ENCODE measurements at regions not wholly inside any gene's neighbourhood (a gene's known extent, or its start where the extent isn't known, plus 50 kb on each side); places are given as distances from the start of the nearest gene placed in this dataset.

DNA sequence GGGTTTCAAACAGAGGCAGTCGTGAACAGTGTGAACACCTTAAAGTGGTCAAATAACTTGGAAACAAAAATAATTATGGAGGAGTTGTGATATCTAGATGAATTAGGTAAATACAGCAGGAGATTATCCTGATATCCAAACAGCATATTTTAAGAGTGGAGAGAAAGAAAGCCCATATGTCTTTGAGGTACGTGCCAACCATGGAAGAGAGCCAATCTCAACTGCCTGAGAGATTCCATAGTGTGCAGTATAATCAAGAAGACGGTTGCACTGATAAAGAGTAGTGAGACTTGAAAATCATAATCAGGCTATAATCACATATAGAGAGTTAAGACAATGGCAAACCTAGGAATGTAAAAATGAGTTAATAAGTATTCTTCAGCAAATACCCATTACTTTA is 472.8 kb upstream of the SLITRK5 start:
- no peak overlapping the region for H3K27ac ChIP-seq
- 27 to 68% methylated on average over 3 of the region's 3 CpGs for WGBS, 2 donors
- H3K9me3 ChIP-seq = no peaks in the 10 kb centered on the region
- H3K4me3 ChIP-seq = no peak overlapping the region
- DNase-seq = no peak
- no peaks in the 10 kb centered on the region for H3K36me3 ChIP-seq
- no peaks in the 10 kb centered on the region for H3K4me1 ChIP-seq
- TF ChIP-seq, protein P1, sequence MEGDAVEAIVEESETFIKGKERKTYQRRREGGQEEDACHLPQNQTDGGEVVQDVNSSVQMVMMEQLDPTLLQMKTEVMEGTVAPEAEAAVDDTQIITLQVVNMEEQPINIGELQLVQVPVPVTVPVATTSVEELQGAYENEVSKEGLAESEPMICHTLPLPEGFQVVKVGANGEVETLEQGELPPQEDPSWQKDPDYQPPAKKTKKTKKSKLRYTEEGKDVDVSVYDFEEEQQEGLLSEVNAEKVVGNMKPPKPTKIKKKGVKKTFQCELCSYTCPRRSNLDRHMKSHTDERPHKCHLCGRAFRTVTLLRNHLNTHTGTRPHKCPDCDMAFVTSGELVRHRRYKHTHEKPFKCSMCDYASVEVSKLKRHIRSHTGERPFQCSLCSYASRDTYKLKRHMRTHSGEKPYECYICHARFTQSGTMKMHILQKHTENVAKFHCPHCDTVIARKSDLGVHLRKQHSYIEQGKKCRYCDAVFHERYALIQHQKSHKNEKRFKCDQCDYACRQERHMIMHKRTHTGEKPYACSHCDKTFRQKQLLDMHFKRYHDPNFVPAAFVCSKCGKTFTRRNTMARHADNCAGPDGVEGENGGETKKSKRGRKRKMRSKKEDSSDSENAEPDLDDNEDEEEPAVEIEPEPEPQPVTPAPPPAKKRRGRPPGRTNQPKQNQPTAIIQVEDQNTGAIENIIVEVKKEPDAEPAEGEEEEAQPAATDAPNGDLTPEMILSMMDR (IDR thresholded peaks at IDR 0.05) = no peak
- no peak for TF ChIP-seq POLR2A (IDR thresholded peaks at IDR 0.05)
- TF ChIP-seq EP300 (IDR thresholded peaks at IDR 0.05) = no peak
- no peak for TF ChIP-seq POLR2AphosphoS5 (IDR thresholded peaks at IDR 0.05)
- H3K27me3 ChIP-seq = no peaks in the 10 kb centered on the region
- intact Hi-C loops (cut with DNase I) = no loop called here

DNA sequence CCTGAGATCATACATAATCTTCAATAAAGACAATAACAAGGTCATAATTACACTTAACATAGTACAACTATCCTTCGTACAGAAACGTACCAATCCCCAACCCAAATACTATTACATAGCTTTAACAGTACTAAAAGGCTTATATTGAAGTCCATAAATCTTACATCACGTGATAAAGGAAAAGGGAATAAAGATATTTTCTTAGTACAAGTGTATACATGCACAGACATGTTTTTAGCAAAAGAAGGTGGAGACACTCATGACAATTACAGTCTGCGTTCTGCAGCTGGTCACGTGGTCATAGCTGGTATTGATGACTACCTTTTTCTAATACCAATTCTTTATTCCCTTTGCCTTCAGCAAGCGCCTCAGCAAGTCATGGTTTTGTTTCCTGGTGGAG is 464.5 kb upstream of the SLITRK5 start:
- 78 to 86% methylated on average over 6 of the region's 6 CpGs for WGBS, 2 donors
- TF ChIP-seq EP300 (IDR thresholded peaks at IDR 0.05) (no peak), POLR2AphosphoS5 (IDR thresholded peaks at IDR 0.05) (no peak), POLR2A (IDR thresholded peaks at IDR 0.05) (no peak)
- TF ChIP-seq, protein P1 (IDR thresholded peaks at IDR 0.05) = no peak
- Histone ChIP-seq H3K36me3 (no peaks in the 10 kb centered on the region), H3K27ac (no peak overlapping the region), H3K4me1 (no peaks in the 10 kb centered on the region), H3K27me3 (no peaks in the 10 kb centered on the region), H3K4me3 (no peak overlapping the region), H3K9me3 (no peaks in the 10 kb centered on the region)
- intact Hi-C loops (cut with DNase I) = no loop called here
- DNase-seq = no peak

DNA sequence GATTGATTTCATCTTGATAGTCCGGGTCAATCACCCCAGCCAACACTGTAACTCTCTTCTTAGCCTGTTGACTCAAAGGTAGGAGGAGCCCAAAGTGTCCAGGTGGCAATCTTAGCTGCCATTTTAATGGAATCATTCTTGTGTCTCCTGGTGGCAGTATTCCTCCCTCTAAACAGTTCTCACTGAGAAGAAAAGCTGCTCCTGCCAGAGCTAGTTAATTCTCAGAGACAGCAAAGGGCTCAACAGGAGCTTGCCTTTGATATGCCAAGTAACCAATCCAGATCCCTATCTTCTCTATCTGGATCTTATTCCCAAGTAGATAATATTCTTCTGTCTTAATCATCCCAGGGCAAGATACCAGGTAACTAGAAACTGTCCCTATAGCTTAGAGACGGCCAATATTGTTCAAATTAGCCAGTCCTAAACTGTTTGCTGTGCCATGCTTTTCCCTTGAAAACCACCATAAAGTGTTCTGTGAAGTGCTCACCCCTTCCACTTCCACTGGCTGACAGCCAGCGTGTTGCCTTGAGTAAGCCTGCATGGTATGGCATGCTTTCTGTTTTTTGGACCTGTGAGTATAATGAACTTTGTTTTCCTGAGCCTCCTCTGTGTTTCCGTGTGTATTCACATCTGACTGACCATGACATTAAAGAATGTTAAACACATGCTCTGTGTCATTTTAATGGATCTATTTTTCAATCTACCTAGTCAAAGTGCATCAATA is 463.7 kb upstream of the SLITRK5 start:
- Histone ChIP-seq H3K9me3 (no peaks in the 10 kb centered on the region), H3K27ac (no peak overlapping the region), H3K27me3 (no peaks in the 10 kb centered on the region), H3K4me3 (no peak overlapping the region), H3K36me3 (no peaks in the 10 kb centered on the region), H3K4me1 (no peaks in the 10 kb centered on the region)
- no peak for TF ChIP-seq POLR2A (IDR thresholded peaks at IDR 0.05)
- TF ChIP-seq, protein P1 (IDR thresholded peaks at IDR 0.05) = no peak
- TF ChIP-seq EP300 (IDR thresholded peaks at IDR 0.05) = no peak
- TF ChIP-seq POLR2AphosphoS5 (IDR thresholded peaks at IDR 0.05) = no peak
- WGBS, 2 donors = 48 to 59% methylated on average over 4 of the region's 4 CpGs
- DNase-seq = no peak
- intact Hi-C loops (cut with DNase I) = no loop called here

DNA sequence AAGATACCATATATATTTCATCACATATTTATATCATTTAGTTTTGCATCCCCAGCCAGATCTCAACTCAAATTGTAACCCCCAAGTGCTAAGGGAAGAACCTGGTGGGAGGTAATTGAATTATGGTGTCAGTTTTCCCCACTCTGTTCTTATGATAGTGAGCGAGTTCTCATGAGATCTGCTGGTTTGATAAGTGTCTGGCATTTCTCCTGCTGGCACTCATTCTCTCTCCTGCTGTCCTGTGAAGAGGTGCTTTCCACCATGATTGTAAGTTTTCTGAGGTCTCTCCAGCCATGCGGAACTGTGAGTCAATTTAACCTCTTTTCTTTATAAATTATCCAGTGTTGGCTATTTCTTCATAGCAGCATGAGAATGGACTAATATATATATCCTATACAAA is 462.5 kb upstream of the SLITRK5 start:
- no peak overlapping the region for H3K4me3 ChIP-seq
- intact Hi-C loops (cut with DNase I) = no loop called here
- no peak overlapping the region for H3K27ac ChIP-seq
- no peak for DNase-seq
- 60 to 82% methylated on average over 2 of the region's 2 CpGs for WGBS, 2 donors
- no peaks in the 10 kb centered on the region for H3K36me3 ChIP-seq
- no peaks in the 10 kb centered on the region for H3K4me1 ChIP-seq
- H3K9me3 ChIP-seq = no peaks in the 10 kb centered on the region
- no peaks in the 10 kb centered on the region for H3K27me3 ChIP-seq
- TF ChIP-seq POLR2AphosphoS5 (IDR thresholded peaks at IDR 0.05) (no peak), EP300 (IDR thresholded peaks at IDR 0.05) (no peak), POLR2A (IDR thresholded peaks at IDR 0.05) (no peak)

DNA sequence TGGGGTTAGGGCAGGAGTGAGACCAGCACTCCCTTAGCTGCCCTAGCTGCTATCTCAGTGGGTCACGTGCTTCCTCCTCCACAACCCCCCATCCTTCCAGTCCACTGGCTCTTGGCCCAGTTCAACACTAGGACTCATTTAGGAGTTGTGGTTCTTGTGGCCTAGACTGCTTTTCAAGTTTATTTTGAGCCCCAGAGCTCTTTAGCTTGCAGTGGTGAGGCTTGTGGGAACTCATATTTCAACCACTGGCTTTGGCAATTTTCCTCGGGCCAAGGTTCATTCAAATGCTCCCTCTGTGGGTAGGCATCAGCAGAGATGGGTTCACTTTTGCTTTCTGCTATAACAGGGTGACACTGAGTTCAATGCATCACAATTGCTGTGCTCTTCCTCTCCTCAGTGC is 436.2 kb upstream of the SLITRK5 start:
- Histone ChIP-seq H3K4me3 (no peak overlapping the region), H3K27me3 (no peaks in the 10 kb centered on the region), H3K9me3 (no peaks in the 10 kb centered on the region), H3K27ac (no peak overlapping the region), H3K4me1 (no peaks in the 10 kb centered on the region), H3K36me3 (no peaks in the 10 kb centered on the region)
- 44 to 66% methylated on average over 2 of the region's 2 CpGs for WGBS, 2 donors
- intact Hi-C loops (cut with DNase I) = no loop called here
- TF ChIP-seq, protein P1 (IDR thresholded peaks at IDR 0.05) = no peak
- no peak for TF ChIP-seq EP300 (IDR thresholded peaks at IDR 0.05)
- TF ChIP-seq POLR2AphosphoS5 (IDR thresholded peaks at IDR 0.05) = no peak
- TF ChIP-seq POLR2A (IDR thresholded peaks at IDR 0.05) = no peak
- no peak for DNase-seq

Data from sigmoid colon (tissue), 6 donors.